GM10266 (cell line): ENCODE measurements at regions not wholly inside any gene's neighbourhood (a gene's known extent, or its start where the extent isn't known, plus 50 kb on each side); places are given as distances from the start of the nearest gene placed in this dataset.

ENCODE experiments used
- DNase-seq: peaks from one replicate; pipeline ENCODE4 v3.0.0; 2012; ENCODE audit errors: extremely low spot score
- TF ChIP-seq, protein P1 (sequence below): IDR thresholded peaks from 2 replicates; pipeline ENCODE4 v1.5.1; 2012; ENCODE audit warnings: mild to moderate bottlenecking, low read depth; ENCODE audit not compliant: control insufficient read depth, insufficient read depth; ENCODE audit errors: missing control alignments

DNA sequence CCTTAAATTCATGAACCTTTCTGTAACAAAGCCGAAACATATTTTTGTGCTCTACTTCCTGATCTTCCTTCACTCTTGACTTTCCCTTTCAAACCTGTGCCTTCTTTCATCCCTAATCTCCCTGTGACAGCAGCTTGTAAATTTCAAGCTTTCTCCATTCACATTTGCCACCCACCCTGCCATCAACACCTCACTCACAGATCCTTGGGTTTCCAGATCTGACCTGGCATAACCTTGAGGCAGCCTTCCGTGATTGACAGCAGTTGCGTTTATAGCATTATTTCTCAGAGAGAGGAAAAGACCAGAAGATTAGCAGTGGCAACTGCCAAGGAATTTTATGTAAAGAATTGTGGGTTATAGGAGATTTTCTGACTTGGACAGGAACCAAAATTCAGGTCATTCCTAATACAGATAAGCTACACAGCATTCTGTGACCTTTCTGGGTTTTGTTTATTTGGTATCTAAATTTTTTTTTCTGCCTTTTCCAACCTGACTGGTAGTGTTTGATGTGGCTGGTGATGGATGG is 260.0 kb downstream of the NR2F1-AS1 start:
- TF ChIP-seq, protein P1, sequence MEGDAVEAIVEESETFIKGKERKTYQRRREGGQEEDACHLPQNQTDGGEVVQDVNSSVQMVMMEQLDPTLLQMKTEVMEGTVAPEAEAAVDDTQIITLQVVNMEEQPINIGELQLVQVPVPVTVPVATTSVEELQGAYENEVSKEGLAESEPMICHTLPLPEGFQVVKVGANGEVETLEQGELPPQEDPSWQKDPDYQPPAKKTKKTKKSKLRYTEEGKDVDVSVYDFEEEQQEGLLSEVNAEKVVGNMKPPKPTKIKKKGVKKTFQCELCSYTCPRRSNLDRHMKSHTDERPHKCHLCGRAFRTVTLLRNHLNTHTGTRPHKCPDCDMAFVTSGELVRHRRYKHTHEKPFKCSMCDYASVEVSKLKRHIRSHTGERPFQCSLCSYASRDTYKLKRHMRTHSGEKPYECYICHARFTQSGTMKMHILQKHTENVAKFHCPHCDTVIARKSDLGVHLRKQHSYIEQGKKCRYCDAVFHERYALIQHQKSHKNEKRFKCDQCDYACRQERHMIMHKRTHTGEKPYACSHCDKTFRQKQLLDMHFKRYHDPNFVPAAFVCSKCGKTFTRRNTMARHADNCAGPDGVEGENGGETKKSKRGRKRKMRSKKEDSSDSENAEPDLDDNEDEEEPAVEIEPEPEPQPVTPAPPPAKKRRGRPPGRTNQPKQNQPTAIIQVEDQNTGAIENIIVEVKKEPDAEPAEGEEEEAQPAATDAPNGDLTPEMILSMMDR, result no peak
- no peak for DNase-seq

DNA sequence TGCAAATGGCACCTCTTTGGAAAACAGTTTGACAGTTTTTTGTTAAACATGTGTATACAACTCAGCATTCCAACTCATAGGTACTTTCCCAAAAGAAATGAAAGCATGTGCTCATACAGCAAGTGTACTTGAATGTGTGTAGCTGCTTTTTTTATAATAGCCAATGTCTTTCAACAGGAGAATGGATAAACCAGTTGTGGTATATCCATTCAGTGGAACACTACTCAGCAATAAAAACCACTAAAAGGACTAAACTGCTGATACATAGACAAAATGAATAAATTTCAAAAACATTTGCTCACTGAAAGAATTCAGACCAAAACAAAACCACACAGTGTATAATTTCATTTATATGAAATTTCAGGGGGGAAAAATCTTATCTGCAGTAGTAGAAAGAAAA is 267.3 kb downstream of the NR2F1-AS1 start:
- no peak for DNase-seq
- TF ChIP-seq, protein P1, result no peak

DNA sequence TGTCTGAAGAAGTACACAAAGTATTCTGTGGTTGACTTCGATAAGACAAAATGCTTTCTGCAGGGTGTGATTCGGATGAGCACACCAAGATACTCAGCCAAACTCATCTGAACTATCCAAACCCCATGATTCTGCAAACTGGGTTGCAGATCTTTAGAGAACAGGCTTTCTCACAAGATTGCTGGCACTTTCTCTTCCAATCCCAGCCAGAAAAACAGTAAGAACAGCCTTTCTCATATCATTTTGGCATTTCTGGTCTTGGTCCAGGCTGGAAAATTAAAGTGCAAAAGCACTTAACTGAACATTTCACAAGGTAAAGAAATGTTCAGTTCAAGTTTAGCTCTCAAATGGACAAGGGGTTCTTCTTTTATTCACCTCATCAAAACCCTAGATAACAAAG is 269.1 kb downstream of the NR2F1-AS1 start:
- DNase-seq, result no peak

DNA sequence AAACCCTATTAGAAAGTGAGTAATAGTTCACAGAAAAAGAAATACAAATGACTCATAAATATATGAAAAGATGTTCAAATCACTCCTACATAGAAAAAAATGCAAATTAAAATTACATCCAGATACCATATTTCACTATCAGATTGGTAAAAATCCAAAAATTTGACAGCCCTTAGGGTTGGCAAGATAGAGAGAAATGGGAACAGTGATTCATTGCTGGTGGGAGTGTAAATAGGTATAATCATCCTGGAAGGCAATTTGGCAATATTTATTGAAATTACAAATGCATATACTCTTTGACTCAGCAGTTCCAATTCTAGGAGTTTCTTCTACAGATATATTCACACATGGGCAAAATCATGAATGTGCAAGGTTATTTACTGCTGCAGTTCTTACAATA is 273.5 kb downstream of the NR2F1-AS1 start:
- TF ChIP-seq, protein P1, result no peak

More for the DNA sequence above, 269.1 kb downstream of the NR2F1-AS1 start:
- TF ChIP-seq, protein P1, result no peak

DNA sequence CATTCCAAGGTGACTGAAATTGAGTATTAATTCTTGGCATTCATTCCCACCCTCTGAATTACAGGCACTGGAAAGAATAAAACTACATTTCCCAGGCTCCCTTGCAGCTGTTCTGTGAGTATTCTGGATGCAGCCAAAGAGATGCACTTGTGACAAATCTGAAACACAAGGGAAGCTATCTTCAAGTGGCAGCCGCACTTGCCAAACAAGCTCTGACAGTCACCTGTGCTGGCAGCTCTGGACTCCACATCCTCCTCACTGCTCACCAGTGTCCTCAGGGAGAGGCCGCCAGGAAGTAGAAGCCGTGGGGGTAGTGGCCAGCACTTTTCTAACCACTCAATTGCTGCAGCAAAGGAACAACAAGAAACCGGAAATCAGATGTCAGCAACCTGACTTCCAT is 275.0 kb downstream of the NR2F1-AS1 start:
- TF ChIP-seq, protein P1, result no peak
- no peak for DNase-seq

More for the DNA sequence above, 273.5 kb downstream of the NR2F1-AS1 start:
- DNase-seq, result no peak

DNA sequence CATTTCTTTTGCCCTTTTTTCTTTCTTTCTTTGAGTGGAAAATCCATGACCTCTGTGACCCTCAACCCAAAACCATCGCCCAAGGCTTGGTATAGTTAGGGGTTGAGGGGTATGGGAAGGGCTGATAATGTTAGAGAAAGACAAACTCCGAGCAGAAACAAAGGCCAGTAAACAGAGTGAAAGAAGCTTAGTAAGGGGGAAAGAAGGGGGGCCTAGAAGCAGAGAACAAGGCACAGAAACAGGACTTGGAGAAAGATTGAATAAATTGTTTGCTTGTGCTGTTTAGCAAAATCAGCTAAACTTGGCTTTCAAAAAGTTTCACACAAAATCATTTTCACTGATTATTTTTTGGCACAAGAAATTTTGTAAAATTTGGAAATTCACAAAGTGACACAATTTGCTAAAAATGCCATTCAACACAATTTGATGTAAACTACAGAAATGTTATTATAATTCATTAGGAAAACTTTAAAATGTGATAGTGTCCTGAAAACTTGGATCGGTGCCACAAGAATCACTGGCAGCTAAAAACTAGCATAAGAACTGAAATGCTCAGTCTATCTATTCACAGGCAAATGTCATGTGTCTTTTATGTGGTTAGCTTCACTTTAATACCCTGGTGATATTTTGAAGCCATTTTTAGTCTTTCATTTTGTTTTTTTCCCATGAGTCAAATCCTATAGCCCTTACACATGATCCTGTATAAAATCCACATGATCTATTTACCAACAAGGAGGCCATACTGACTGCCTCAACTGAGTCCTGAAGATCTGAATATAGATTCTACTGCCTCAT is 276.4 kb downstream of the NR2F1-AS1 start:
- no peak for DNase-seq
- TF ChIP-seq, protein P1, result no peak

DNA sequence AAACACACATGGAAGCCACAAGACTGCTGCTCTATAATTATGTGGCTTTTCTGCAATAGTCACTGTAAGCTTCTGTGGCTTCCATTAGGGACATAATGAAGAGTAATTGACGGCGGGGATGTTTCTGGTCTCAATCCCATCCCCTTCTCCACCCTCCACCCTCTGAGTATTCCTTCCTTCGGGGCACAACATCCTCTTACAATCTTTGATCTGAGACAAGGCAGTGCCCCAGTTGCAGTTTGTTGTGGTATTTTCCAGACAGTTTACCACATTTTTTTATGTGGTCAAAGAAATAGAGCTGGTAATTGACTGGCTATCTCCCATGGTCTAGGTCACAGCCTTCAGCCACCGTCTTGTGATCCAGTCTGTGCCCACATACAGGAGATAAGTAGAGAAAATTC is 277.7 kb downstream of the NR2F1-AS1 start:
- TF ChIP-seq, protein P1, result no peak
- DNase-seq, result no peak
